Tibial nerve (tissue), 4 donors: ENCODE measurements at regions not wholly inside any gene's neighbourhood (a gene's known extent, or its start where the extent isn't known, plus 50 kb on each side); places are given as distances from the start of the nearest gene placed in this dataset.

Experiments
- DNase-seq, 2 donors: peaks; one replicate each; pipeline ENCODE4 v3.0.0-alpha.2; 2019; ENCODE audit warnings: low spot score in 2 of 2
- H3K27ac ChIP-seq, 4 donors: fragments of 200-600 bp; sonication (generic) in 3 of 4; one replicate each; pipeline ENCODE4 v1.5.1; 2017 to 2019; ENCODE audit warnings: mild to moderate bottlenecking in 1 of 4
- H3K27me3 ChIP-seq, 2 donors: fragments of 200-600 bp; sonication (generic) in 1 of 2; one replicate each; pipeline versions ENCODE4 v1.5.1 to v1.6.0; 2017 to 2019
- H3K36me3 ChIP-seq, 3 donors: fragments of 200-600 bp; sonication (generic); one replicate each; pipeline ENCODE4 v1.5.1; 2018 to 2019
- H3K4me1 ChIP-seq, 4 donors: fragments of 200-600 bp; sonication (generic) in 3 of 4; one replicate each; pipeline ENCODE4 v1.5.1; 2017 to 2019
- H3K4me3 ChIP-seq, 4 donors: fragments of 200-600 bp; sonication (generic) in 3 of 4; one replicate each; pipeline ENCODE4 v1.5.1; 2017 to 2019; ENCODE audit warnings: mild to moderate bottlenecking in 1 of 4, moderate library complexity in 1 of 4
- H3K9me3 ChIP-seq, 4 donors: fragments of 200-600 bp; sonication (generic) in 3 of 4; one replicate each; pipeline ENCODE4 v1.5.1; 2017 to 2019
- EP300 ChIP-seq, 2 donors: sonication (generic); formaldehyde crosslinking; IDR thresholded peaks; one replicate each; pipeline ENCODE4 v1.6.1; 2017; ENCODE audit warnings: antibody characterized with exemption in 2 of 2, mild to moderate bottlenecking in 1 of 2
- POLR2A ChIP-seq, 2 donors: fragments of 450-650 bp; IDR thresholded peaks; one replicate each; pipeline ENCODE4 v1.6.1; 2017; ENCODE audit warnings: antibody characterized with exemption in 2 of 2, mild to moderate bottlenecking in 2 of 2, moderate library complexity in 2 of 2
- WGBS, 2 donors: methylation state at CpG; one replicate each; pipeline ENCODE4 v1.1.5; 2018; 5-methylcytosine and 5-hydroxymethylcytosine counted together
- TF ChIP-seq, protein P1 (sequence below), 5 experiments: fragments of 200-600 bp in 3 of 5; fragments of 450-650 bp in 2 of 5; sonication (generic) in 3 of 5; IDR thresholded peaks; one replicate each; pipeline ENCODE4 v1.5.1; 2016 to 2019; ENCODE audit warnings: antibody characterized with exemption in 5 of 5, mild to moderate bottlenecking in 3 of 5, moderate library complexity in 2 of 5

DNA sequence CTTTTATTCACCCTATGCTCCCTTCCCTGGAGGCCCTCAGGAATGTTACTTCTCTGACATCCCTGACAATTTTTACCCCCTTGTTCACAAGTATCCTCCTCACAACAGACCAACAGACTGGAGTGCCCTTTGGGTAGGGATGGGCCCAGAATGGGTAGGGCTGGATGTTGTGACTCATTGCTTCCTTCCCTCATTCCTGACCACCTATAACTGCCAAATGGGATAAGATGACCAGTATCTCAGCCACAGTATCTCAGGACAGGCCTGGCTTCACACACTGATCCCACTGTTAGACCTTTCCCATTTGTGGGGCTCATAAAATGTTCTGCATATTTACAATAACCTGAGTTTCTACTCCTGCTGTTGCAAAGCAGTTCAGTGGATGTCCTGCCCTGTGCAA lies 223.0 kb upstream of the LRFN2 start:
- DNase-seq, result no peak
- Histone ChIP-seq H3K4me3 (no peak overlapping the region), H3K9me3 (no peaks in the 10 kb centered on the region), H3K36me3 (no peaks in the 10 kb centered on the region), H3K4me1 (no peaks in the 10 kb centered on the region), H3K27ac (no peak overlapping the region), H3K27me3 (no peaks in the 10 kb centered on the region)
- TF ChIP-seq POLR2A (IDR thresholded peaks at IDR 0.05) (no peak), EP300 (IDR thresholded peaks at IDR 0.05) (no peak)
- TF ChIP-seq, protein P1, sequence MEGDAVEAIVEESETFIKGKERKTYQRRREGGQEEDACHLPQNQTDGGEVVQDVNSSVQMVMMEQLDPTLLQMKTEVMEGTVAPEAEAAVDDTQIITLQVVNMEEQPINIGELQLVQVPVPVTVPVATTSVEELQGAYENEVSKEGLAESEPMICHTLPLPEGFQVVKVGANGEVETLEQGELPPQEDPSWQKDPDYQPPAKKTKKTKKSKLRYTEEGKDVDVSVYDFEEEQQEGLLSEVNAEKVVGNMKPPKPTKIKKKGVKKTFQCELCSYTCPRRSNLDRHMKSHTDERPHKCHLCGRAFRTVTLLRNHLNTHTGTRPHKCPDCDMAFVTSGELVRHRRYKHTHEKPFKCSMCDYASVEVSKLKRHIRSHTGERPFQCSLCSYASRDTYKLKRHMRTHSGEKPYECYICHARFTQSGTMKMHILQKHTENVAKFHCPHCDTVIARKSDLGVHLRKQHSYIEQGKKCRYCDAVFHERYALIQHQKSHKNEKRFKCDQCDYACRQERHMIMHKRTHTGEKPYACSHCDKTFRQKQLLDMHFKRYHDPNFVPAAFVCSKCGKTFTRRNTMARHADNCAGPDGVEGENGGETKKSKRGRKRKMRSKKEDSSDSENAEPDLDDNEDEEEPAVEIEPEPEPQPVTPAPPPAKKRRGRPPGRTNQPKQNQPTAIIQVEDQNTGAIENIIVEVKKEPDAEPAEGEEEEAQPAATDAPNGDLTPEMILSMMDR (IDR thresholded peaks at IDR 0.05), result no peak

DNA sequence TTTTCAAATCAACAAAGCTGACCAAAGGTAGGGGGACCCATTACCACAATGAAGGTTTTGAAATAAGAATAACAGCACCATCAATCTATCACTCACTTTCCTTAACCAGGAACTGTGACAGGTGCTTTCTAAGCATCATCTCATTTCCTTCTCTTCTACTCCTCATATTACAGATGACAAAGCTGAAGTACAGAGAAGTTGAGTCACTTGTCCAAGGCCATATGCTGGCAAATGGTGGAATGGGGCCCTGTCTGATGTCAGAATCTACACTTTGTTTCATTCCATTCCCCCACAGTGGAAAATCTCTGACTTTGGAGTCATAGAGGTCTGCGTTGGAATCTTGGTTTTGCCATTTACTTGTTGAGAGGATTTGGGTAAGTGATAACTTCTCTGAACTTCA lies 222.5 kb upstream of the LRFN2 start:
- TF ChIP-seq POLR2A (IDR thresholded peaks at IDR 0.05) (no peak), EP300 (IDR thresholded peaks at IDR 0.05) (no peak)
- TF ChIP-seq, protein P1 (IDR thresholded peaks at IDR 0.05), result no peak
- WGBS, 2 donors, result 83 to 96% methylated on average over 1 of the region's 1 CpG
- H3K4me3 ChIP-seq, result no peak overlapping the region
- no peaks in the 10 kb centered on the region for H3K9me3 ChIP-seq
- H3K27me3 ChIP-seq, result no peaks in the 10 kb centered on the region
- no peak overlapping the region for H3K27ac ChIP-seq
- no peak for DNase-seq
- H3K36me3 ChIP-seq, result no peaks in the 10 kb centered on the region
- H3K4me1 ChIP-seq, result no peaks in the 10 kb centered on the region

DNA sequence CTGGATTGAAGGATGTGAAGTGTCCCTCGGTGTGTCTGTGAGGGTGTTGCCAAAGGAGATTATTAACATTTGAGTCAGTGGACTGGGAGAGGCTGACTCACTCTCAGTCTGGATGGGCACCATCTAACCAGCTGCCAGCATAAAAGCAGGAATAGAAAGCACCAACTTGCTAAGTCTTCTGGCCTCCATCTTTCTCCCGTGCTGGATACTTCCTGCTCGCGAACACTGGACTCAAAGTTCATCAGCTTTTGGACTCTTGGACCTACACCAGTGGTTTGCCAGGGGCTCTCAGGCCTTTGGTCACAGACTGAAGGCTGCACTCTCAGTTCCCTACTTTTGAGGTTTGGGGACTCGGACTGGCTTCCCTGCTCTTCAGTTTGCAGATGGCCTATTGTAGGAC lies 220.3 kb upstream of the LRFN2 start:
- H3K9me3 ChIP-seq, result no peaks in the 10 kb centered on the region
- 81 to 84% methylated on average over 5 of the region's 5 CpGs for WGBS, 2 donors
- no peaks in the 10 kb centered on the region for H3K27me3 ChIP-seq
- H3K4me1 ChIP-seq, result no peaks in the 10 kb centered on the region
- TF ChIP-seq, protein P1 (IDR thresholded peaks at IDR 0.05), result no peak
- TF ChIP-seq EP300 (IDR thresholded peaks at IDR 0.05) (no peak), POLR2A (IDR thresholded peaks at IDR 0.05) (no peak)
- DNase-seq, result no peak
- no peak overlapping the region for H3K27ac ChIP-seq
- no peaks in the 10 kb centered on the region for H3K36me3 ChIP-seq
- H3K4me3 ChIP-seq, result no peak overlapping the region

DNA sequence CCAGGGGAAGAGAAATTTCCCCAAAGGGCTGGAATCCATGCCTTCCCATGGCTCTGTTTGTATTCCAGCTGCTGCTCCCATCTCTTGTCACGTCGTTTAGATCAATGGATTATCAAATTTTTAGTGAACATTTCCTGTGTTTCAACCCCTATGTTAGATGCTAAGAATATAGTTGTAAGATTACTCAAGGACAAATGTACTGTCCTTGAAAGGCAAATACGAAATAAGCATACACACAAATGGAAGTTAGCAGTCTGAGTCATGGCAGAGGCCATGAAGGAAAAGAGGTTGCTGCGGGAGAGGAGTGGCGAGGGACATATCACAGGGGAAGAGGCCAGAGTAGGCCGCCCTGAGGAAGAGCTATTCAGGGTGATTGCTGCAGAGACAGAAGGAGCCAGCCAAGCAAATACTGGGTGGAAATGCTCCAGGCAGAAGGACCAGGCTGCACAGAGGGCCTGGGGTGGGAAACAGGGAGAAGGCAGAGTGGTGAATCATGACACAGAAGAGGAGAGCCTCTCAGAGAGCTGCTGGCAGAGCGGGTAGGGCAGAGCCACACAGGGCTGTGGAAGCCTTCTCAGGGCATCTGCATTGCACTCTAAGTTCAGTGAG lies 219.2 kb upstream of the LRFN2 start:
- Histone ChIP-seq H3K36me3 (no peaks in the 10 kb centered on the region), H3K4me1 (no peaks in the 10 kb centered on the region), H3K4me3 (no peak overlapping the region), H3K27me3 (no peaks in the 10 kb centered on the region), H3K27ac (no peak overlapping the region), H3K9me3 (no peaks in the 10 kb centered on the region)
- TF ChIP-seq POLR2A (IDR thresholded peaks at IDR 0.05) (no peak), EP300 (IDR thresholded peaks at IDR 0.05) (no peak)
- TF ChIP-seq, protein P1 (IDR thresholded peaks at IDR 0.05), result no peak
- no peak for DNase-seq
- 74 to 76% methylated on average over 7 of the region's 7 CpGs for WGBS, 2 donors

DNA sequence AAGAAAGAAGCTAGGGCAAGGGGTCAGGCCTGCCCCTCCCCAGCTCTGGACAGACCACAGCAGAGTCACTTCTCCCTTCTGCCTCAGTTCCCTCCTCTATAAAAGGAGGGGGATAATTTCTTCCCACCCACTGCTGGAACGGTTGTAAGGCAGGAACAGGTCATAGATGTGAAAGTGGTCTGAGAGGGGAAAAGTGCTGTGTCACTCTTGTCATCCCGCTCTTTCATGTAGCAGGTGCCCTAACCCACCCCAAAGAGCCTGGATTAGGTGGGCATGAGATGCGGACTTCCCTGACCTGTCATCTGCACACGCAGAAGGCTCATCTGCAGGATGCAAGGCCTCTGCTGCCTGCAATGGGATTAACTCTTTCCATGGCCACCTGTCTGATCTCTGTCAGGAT lies 218.2 kb upstream of the LRFN2 start:
- Histone ChIP-seq H3K27me3 (no peaks in the 10 kb centered on the region), H3K9me3 (no peaks in the 10 kb centered on the region), H3K4me3 (no peak overlapping the region), H3K36me3 (no peaks in the 10 kb centered on the region), H3K27ac (no peak overlapping the region), H3K4me1 (no peaks in the 10 kb centered on the region)
- TF ChIP-seq EP300 (IDR thresholded peaks at IDR 0.05) (no peak), POLR2A (IDR thresholded peaks at IDR 0.05) (no peak)
- TF ChIP-seq, protein P1 (IDR thresholded peaks at IDR 0.05), result no peak
- 67 to 81% methylated on average over 4 of the region's 4 CpGs for WGBS, 2 donors
- no peak for DNase-seq
